ENCODE measurements at regions not wholly inside any gene's neighbourhood (a gene's known extent, or its start where the extent isn't known, plus 50 kb on each side); places are given as distances from the start of the nearest gene placed in this dataset.
A peak's percentile ranks its signal among the peaks of the same experiment; 100 is the strongest.

- 66 to 78% (median 76%) methylated on average over 7 of the region's 7 CpGs for WGBS, 3 donors
- Histone ChIP-seq H3K36me3 (no peaks in the 10 kb centered on the region), H3K27me3 (no peaks in the 10 kb centered on the region), H3K9me3 (no peaks in the 10 kb centered on the region), H3K4me3 (no peak overlapping the region), H3K4me1 (ENCODE audit: insufficient read depth) (no peaks in the 10 kb centered on the region), H3K27ac (no peak overlapping the region)
- DNase-seq, result no peak
- TF ChIP-seq CTCF (IDR thresholded peaks at IDR 0.05), result no peak
- TF ChIP-seq POLR2A (IDR thresholded peaks at IDR 0.05), result no peak
- TF ChIP-seq EP300 (IDR thresholded peaks at IDR 0.05), result no peak
- intact Hi-C loops (cut with DNase I), result no loop called here
These were observed 199.9 kb upstream of the PKDCC start for GRCh38 chr2:41847744-41848441.

DNA sequence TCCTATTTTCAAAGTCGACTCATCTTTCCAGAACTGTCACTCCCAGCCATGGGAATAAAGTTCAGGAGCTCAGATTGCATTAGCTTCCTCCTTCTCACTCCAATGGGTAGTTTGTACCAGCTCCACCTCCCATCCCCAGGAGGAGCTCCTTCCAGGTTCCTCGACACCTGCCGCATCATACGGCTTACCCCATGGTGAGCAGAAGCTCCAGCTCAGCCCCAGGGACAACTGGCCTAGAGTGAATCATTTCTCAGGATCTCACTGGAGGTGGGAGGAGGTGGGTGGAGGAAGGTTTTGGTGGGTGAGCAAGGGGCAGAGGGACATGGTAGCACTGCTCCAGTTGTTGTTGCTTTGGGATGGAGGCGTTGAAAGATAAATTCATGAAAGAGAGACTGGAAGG, 196.3 kb upstream of the PKDCC start:
- H3K36me3 ChIP-seq, result no peaks in the 10 kb centered on the region
- 87 to 89% (median 87%) methylated on average over 5 of the region's 5 CpGs for WGBS, 3 donors
- H3K9me3 ChIP-seq, result no peaks in the 10 kb centered on the region
- TF ChIP-seq EP300 (IDR thresholded peaks at IDR 0.05), result no peak
- no peak for TF ChIP-seq CTCF (IDR thresholded peaks at IDR 0.05)
- TF ChIP-seq POLR2A (IDR thresholded peaks at IDR 0.05), result no peak
- no peaks in the 10 kb centered on the region for H3K4me1 ChIP-seq (ENCODE audit: insufficient read depth)
- H3K27ac ChIP-seq, result no peak overlapping the region
- intact Hi-C loops (cut with DNase I), result loop anchor here in 3 of 4 donors (5.0 to 10.0 kb wide), 2 partner anchors 236 to 513 kb away; partner anchors contain the start of gene COX7A2L (in 1 of the 3)
- no peak for DNase-seq
- H3K27me3 ChIP-seq, result no peaks in the 10 kb centered on the region
- H3K4me3 ChIP-seq, result no peak overlapping the region

- WGBS, 3 donors, result 6 to 12% (median 10%) methylated on average over 8 of the region's 8 CpGs
- intact Hi-C loops (cut with DNase I), result loop anchor here (1.0 to 10.0 kb wide), 4 partner anchors 233 to 511 kb away; partner anchors contain the start of gene COX7A2L (in 1 of the 4)
- Histone ChIP-seq H3K4me1 (ENCODE audit: insufficient read depth) (no peaks in the 10 kb centered on the region), H3K4me3 (no peak overlapping the region), H3K9me3 (no peaks in the 10 kb centered on the region), H3K27me3 (no peaks in the 10 kb centered on the region), H3K27ac (no peak overlapping the region), H3K36me3 (no peaks in the 10 kb centered on the region)
- TF ChIP-seq POLR2A (IDR thresholded peaks at IDR 0.05) (no peak), CTCF (IDR thresholded peaks at IDR 0.05) (peak; percentile 52 to 84 (median 76))
- peak in 4 of 5 donors; percentile 54 to 79 (median 66) for DNase-seq
These were observed 194.2 kb upstream of the PKDCC start for GRCh38 chr2:41853427-41854191.

DNA sequence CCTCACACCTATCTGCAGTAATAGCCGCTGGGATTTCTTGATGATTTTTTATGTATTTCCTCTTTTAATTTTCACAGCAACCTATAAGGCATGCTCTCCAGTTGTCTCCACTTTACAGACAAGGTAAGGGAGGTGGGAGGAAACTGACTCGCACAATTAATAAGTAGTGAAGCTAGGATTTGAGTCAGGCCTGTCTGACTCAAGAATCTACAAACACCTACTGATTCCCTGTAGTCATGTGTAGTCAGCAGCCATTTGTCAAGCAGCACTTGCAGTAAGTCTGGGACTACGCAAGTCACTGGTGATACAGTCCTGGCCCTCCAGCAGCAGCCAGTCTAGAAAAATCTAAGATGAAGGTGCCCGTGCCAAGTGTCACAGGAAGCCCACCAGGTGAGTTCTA, 193.6 kb upstream of the PKDCC start:
- TF ChIP-seq EP300 (IDR thresholded peaks at IDR 0.05), result no peak
- no peak for TF ChIP-seq CTCF (IDR thresholded peaks at IDR 0.05)
- no peak for TF ChIP-seq POLR2A (IDR thresholded peaks at IDR 0.05)
- H3K27ac ChIP-seq, result no peak overlapping the region
- H3K9me3 ChIP-seq, result no peaks in the 10 kb centered on the region
- H3K27me3 ChIP-seq, result no peaks in the 10 kb centered on the region
- H3K4me1 ChIP-seq (ENCODE audit: insufficient read depth), result no peaks in the 10 kb centered on the region
- intact Hi-C loops (cut with DNase I), result loop anchor here (1.0 to 10.0 kb wide), 4 partner anchors 232 to 511 kb away; partner anchors contain the start of gene COX7A2L (in 1 of the 4)
- DNase-seq, result no peak
- 88 to 91% (median 89%) methylated on average over 4 of the region's 4 CpGs for WGBS, 3 donors
- no peak overlapping the region for H3K4me3 ChIP-seq
- H3K36me3 ChIP-seq, result no peaks in the 10 kb centered on the region
